CD4-positive, alpha-beta T cell treated with Interleukin-4 for 1 hour (primary cell): ENCODE measurements at regions not wholly inside any gene's neighbourhood (a gene's known extent, or its start where the extent isn't known, plus 50 kb on each side); places are given as distances from the start of the nearest gene placed in this dataset.

ENCODE experiments used
- DNase-seq, 2 donors: peaks; one replicate each; pipeline ENCODE4 v3.0.0-alpha.2; 2020 to 2022

GRCh38 chr15:47395076-47395475 lies 322.2 kb upstream of the SEMA6D start:
- no peak for DNase-seq

GRCh38 chr15:47397655-47398054 lies 319.6 kb upstream of the SEMA6D start:
- DNase-seq: no peak

- no peak for DNase-seq
These were observed 319.2 kb upstream of the SEMA6D start for GRCh38 chr15:47398132-47398531.

- no peak for DNase-seq
These were observed 318.7 kb upstream of the SEMA6D start for GRCh38 chr15:47398594-47398993.

GRCh38 chr15:47399100-47399499 lies 318.2 kb upstream of the SEMA6D start:
- no peak for DNase-seq

- no peak for DNase-seq
These were observed 316.7 kb upstream of the SEMA6D start for GRCh38 chr15:47400603-47401002.

GRCh38 chr15:47401427-47401826 lies 315.9 kb upstream of the SEMA6D start:
- no peak for DNase-seq

GRCh38 chr15:47402829-47403228 lies 314.5 kb upstream of the SEMA6D start:
- DNase-seq: no peak

GRCh38 chr15:47404877-47405276 lies 312.4 kb upstream of the SEMA6D start:
- DNase-seq: no peak

GRCh38 chr15:47405365-47406162 lies 311.7 kb upstream of the SEMA6D start:
- DNase-seq: no peak

GRCh38 chr15:47407692-47408091 lies 309.6 kb upstream of the SEMA6D start:
- no peak for DNase-seq

- no peak for DNase-seq
These were observed 308.3 kb upstream of the SEMA6D start for GRCh38 chr15:47409038-47409437.

- no peak for DNase-seq
These were observed 307.7 kb upstream of the SEMA6D start for GRCh38 chr15:47409600-47409999.

GRCh38 chr15:47410247-47410646 lies 307.1 kb upstream of the SEMA6D start:
- no peak for DNase-seq

GRCh38 chr15:47411733-47412132 lies 305.6 kb upstream of the SEMA6D start:
- DNase-seq: no peak

- no peak for DNase-seq
These were observed 305.2 kb upstream of the SEMA6D start for GRCh38 chr15:47412136-47412535.

- no peak for DNase-seq
These were observed 304.5 kb upstream of the SEMA6D start for GRCh38 chr15:47412802-47413201.

GRCh38 chr15:47414207-47414606 lies 303.1 kb upstream of the SEMA6D start:
- no peak for DNase-seq

- DNase-seq: no peak
These were observed 301.8 kb upstream of the SEMA6D start for GRCh38 chr15:47415539-47415971.

GRCh38 chr15:47422881-47423665 lies 294.2 kb upstream of the SEMA6D start:
- DNase-seq: no peak

- DNase-seq: no peak
These were observed 289.8 kb upstream of the SEMA6D start for GRCh38 chr15:47427463-47427862.

- DNase-seq: no peak
These were observed 287.9 kb upstream of the SEMA6D start for GRCh38 chr15:47429376-47429775.

- DNase-seq: no peak
These were observed 285.8 kb upstream of the SEMA6D start for GRCh38 chr15:47431501-47431900.

GRCh38 chr15:47432826-47433225 lies 284.5 kb upstream of the SEMA6D start:
- no peak for DNase-seq
